ENCODE measurements at regions not wholly inside any gene's neighbourhood (a gene's known extent, or its start where the extent isn't known, plus 50 kb on each side); places are given as distances from the start of the nearest gene placed in this dataset.
A peak's percentile ranks its signal among the peaks of the same experiment; 100 is the strongest.

DNA sequence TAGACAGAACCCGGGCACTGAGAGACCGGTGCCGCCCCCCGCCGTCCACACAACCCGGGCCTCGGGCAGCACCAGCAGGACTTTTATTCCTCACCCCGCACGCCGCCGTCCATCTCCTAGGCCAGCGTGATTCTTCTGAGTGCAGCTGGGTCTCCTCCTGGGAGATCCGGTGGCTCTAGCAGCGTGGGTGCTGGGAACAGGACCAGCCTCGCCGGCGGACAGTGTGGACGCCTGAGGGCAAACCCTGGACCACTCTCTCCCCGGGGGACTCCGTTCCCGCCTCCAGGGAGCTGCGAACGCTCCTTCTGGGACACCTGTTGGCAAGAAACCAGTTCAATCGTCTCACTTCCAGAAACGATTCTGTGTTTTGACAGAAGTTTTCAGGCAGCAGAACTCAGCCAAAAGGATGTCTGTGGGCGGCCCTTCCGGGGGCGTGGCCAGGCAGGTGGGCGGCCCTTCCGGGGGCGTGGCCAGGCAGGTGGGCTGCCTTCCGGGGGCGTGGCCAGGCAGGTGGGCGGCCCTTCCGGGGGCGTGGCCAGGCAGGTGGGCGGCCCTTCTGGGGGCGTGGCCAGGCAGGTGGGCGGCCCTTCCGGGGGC lies 130.7 kb downstream of the DLL1 start:
- no peak for DNase-seq

DNA sequence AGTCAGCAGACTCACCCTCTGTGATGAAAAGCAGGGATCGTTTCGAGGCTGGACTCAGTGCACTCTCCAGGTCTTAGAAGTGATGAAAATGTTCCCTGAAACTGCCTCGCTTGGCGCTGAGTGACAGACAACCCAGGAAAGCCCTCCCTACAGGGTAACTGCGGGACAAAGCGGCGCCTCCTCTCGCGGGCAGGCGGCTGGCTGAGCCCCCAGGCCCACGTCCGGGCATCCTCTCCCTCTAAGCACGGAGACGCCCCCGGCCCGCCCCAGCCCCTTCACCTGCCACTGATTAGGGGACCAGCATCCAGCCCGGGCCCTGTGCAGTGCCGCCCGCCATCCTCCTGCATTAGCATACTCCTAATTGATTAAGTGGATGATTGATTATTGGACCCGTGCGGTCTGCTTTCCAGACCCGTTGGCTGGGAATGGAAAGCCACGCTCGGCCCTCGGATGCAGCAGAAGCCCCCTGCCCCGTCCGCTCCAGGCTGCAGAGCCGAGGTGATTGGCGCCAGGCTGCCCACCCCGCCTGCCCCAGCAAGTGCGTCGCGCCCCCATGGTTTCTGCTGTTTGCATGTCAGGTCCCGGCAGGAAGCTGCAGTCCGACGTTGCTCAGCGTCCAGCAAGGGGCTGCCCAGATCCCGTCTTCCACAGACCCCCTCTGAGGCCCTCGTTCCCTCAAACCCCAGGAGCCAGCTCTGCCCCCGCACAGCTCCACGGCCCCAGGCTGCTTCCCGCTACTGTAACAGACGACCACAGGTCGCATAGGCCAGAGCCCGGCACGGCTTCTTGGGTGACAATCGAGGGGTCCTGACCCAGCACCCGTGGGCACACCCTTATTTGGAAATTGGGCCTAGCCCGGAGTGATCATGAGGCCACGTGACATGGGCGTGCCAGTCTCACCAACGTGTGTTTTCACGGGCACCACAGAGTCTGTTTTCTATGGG lies 131.6 kb downstream of the DLL1 start:
- no peak for DNase-seq

DNA sequence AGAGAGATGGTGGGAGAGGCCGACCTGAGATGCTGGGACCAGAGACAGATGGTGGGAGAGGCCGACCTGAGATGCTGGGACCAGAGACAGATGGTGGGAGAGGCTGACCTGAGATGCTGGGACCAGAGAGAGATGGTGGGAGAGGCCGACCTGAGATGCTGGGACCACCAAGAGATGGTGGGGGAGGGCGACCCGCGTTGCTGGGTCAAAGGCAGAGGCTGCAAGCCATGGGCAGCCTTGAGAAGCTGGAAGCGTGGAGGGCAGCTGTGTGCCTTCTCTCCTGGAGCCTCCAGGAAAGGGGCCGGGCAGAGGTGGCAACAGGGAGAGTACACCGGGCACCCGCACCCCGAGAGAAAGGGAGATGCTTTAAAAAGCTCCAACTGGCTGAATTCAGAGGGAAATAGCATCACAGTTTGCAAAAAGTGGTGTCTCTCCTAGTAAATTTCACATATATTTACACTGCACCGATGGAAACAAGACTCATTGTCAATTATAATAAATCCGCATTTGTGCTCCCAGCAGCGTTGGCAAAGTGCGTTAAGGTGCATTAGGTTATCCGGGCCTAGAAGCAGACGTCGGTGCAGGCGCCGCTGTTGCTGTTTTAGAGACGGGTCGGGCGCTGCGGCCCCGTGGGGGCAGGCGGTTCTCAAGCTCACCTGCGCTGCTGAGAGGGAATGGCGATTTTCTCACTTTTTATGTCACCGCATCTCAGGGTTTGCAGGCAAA lies 132.4 kb downstream of the DLL1 start:
- DNase-seq = no peak

DNA sequence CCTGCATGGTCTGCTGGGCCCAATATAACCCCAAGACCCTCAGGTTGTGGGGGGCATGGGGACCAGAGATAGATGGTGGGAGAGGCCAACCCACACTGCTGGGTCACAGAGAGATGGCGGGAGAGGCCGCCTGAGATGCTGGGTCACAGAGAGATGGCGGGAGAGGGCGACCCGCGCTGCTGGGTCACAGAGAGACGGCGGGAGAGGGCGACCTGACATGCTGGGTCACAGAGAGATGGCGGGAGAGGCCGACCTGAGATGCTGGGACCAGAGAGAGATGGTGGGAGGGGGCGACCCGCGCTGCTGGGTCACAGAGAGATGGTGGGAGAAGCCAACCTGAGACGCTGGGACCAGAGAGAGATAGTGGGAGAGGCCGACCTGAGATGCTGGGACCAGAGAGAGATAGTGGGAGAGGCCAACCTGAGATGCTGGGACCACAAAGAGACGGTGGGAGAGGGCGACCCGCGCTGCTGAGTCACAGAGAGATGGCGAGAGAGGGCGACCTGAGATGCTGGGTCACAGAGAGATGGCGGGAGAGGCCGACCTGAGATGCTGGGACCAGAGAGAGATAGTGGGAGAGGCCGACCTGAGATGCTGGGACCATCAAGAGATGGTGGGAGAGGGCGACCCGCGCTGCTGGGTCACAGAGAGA lies 133.2 kb downstream of the DLL1 start:
- no peak for DNase-seq

DNA sequence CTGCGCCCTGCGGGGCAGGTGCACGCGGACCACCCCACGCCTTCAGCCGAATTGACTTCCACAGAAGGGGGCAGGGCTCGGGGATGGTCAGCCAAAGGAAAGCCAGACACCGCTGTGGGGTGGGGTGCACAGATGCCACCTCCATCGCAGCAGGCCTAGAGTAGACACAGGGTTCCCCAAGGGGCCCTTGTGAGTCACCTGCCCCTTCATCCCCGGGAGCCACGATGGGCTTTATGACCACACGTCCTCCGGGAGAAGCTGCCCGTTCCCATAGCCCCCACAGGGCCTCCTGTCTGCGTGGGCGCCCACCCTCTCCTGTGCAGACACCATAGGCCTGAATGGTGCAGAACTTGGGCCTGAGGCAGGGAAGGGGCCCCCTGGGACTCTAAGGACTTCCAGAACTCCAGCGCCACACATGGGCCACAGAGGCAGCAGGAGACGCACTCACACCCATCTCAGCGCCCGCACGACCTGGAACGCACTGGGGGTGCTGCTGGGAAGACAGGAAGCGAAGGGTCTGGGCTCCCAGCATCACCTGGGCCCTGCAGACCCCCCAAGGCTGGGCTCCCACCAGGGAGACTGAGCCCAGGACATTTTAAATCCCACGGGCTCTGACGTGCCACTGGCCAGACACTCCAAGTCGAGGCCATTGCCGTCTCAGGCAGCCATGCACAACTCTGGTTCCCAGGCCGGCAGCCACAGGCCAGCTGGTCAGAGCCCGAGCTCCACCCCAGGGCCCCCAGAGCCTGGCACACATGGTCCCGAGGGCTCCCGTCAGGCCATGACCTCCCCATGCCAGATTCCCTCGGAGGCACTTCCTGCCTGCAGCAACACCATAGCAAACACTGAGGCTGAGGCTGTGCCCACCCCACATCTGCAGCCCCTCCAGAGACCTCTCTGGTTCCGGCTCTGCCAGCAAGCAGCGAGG lies 134.2 kb downstream of the DLL1 start:
- DNase-seq = no peak

DNA sequence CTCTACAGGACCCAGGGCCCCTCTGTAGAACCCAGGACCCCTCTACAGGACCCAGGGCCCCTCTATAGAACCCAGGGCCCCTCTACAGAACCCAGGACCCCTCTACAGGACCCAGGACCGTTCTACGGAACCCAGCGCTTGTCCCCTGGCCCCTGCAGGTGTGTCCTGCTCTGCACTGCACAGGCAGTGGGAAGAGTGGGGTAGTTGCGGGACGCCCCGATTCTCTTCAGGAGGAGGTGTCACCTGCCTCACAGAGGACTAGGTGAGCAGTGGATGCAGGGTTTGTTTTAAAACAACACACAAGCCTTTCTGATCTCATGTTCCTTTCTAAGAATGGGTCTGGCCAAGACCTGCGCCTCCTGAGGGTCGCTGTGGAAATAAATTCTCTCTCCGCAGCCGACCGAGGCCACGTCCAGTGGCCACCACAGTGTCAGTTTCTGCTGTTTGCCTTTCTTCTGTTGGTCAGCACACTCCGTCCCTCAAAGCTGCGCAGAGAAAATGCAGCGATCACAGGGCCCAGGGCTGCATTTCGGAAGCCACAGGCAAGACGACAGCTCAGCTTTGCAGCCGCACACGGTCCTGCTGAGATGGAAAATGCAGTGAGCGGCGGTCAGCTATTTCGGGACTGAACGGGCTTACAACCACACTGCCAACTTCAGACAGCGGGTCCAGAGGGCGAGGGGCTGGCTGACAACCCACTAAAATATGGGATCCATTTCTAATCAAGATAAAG lies 135.2 kb downstream of the DLL1 start:
- no peak for DNase-seq

DNA sequence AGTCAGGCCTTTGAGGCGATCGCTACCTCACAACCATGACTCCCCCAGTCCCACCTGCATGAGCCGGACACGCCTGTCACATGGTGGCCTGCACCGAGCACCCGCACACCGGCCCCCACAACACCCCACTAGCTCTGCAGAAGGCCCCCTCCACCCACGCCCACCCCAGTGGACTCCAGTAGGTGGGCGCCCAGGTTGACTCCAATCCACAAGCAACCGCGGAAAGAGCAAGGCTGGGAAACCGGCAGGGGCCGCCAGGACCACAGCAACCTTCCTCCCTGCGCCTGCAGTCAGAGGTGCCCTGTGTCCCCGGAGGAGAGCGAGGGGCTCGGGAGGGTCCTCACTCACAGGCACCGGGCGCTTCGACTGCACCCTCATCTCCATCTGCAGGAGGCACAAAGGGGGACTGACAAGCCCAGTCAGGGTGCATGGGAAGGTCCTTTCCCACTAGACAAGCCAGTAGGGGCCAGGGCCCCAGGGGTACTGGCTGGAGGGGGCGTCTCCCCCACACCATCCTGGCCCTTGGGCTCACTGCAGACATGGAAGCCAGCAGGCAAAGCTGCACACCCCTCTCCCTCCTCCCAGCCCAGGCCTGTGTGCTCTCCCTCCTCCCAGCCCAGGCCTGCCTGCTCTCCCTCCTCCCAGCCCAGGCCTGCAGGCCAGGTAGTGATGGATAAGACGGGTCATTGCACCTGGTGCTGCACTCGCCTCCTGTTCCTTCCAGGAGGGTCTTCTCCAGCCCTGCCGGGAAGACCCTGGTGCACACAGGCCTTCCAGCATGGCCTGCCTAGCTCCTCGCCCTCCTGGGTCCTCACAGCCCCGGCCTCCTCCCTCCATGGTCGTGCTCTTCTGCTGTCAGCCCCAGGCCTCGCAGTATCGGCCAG lies 137.2 kb downstream of the DLL1 start:
- no peak for DNase-seq

DNA sequence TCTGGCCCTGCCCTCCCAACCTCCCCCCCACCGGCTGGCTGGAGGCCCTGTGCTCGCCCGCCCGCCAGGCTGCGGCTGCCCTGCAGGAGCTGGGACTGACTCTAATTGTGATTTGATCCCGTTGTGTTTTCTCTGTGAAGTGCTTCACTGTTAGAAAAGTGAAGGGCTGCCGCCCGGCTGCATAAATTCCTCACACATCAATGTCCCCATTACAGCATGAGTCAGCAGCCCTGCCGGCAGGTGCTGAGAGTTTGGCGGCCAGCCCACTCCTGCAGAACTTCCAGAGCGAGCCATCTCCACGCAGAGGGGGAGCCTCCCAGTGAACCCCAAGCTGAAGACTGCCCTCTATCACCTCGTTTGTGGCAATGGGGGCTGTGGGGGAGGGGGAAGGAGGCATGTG lies 137.9 kb downstream of the DLL1 start:
- no peak for DNase-seq

DNA sequence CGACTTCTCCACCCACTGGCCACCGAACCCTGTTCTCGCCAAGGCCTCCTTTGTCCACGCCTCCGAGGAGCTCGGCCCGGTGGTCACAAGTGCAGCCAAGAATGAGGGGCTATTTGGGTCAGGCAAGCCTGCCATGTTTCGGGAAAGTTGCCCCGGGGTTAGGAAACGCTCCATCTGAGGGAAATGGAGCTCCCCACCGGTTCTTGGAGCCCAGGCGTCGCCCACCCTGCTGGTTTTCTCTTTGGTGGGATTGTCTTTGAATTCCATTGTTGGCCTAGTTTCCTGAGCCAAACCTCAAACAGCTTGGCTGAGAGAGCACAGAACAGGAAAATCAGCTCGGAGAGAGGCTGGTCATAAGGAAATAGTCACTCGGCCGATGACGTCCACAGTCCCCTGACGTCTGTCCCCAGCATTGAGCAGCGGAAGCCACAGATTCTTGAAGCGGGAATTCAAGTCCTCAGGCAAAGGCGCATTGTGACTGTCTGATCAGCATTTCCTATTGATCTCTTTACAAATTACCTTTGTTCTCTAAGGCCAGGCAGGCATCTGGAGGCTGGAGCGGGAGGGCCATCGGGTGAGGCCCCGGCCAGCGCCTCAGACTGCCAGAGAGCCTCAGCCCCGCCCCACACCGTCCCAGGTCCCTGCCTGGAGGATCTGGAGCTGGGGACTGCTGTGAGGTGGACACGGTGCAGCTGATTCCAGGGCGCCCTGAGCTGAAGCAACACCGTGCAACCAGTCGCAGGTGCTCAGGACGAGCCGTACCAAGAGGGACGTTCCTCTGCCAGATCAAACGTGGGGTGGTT lies 138.6 kb downstream of the DLL1 start:
- no peak for DNase-seq

DNA sequence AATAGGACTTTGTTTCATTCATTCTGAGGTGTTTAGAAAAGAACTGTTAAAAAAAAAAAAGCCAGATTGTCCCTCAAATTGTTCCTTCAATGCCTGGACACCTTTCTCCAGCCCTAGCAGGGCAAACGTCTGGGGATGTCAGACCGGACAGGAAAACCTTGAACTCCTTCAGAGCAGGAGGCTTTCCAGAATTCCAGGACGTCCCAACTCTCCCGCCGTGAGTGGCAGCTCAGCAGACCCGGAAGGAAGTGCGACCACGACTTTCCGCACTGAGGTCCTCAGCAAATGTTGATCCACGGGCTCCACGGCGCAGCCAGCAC lies 139.1 kb downstream of the DLL1 start:
- no peak for DNase-seq

DNA sequence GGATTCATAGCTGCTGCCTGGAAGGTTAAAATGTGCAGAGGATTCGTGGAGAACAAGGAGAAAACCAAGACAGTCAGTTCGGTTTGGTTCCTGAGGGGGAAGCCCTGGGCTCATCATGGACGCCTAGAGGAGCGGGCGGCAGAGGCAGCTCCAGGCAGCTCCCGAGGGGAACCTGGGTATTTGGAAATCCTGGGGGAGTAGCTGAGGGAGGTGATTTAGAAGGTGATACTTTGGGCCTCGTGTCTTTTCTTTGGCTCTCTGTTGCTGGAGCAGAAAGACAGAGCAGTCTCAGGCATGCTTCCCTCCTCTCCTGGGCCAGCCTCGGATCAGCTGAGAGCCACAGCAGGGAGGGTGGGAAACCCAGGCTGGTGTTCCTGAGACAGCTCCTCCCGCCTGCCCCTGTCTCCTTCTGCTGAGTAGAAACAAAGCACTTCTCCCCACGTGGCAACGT lies 139.5 kb downstream of the DLL1 start:
- no peak for DNase-seq

DNA sequence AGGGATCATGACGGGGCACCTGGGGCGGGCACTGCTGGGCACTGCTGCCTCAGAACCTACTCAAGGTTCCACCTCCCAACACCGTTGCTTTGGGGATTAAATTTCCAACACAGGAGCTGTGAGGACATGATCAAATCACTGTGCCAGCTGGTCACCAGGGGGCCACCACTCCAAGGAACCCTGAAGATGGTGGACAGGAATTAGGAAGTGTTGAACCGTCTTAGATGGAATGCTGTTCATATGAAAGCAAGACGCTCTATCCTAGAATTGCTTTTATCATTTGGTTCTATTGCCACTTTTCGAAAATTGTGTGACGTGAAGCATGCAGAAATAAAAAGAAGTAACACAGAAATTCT lies 140.3 kb downstream of the DLL1 start:
- no peak for DNase-seq

DNA sequence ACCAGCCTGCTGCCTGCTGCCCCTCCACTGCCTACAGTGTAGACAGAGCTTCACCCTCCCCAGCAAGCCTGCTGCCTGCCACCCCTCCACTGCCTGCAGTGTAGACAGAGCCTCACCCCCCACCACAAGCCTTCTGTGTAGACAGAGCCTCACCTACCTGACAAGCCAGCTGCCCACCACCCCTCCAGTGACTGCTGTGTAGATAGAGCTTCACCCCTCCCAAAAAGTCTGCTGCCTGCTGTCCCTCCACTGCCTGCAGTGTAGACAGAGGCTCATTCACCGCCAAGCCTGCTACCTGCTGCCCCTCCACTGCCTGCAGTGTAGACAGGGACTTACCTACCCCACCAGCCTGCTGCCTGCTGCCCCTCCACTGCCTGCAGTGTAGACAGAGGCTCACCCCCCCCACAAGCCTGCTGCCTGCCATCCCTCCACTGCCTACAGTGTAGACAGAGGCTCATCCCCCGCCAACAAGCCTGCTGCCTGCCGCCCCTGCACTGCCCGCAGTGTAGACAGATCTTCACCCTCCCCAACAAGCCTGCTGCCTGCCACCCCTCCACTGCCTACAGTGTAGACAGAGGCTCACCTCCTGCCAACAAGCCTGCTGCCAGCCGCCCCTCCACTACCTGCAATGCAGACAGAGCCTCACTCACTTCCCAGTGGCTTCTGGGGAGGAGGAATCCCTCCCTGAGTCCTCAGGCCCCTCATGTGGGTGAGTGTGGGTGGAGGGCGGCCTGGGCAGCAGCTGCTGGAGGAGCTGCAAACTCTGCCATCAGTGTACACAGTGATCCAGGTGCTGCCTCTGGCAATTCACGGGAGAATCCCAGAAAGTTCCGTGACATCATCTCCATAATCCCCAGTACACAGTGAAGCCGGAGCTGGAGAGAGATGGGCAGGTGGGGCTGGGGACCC lies 140.9 kb downstream of the DLL1 start:
- no peak for DNase-seq

DNA sequence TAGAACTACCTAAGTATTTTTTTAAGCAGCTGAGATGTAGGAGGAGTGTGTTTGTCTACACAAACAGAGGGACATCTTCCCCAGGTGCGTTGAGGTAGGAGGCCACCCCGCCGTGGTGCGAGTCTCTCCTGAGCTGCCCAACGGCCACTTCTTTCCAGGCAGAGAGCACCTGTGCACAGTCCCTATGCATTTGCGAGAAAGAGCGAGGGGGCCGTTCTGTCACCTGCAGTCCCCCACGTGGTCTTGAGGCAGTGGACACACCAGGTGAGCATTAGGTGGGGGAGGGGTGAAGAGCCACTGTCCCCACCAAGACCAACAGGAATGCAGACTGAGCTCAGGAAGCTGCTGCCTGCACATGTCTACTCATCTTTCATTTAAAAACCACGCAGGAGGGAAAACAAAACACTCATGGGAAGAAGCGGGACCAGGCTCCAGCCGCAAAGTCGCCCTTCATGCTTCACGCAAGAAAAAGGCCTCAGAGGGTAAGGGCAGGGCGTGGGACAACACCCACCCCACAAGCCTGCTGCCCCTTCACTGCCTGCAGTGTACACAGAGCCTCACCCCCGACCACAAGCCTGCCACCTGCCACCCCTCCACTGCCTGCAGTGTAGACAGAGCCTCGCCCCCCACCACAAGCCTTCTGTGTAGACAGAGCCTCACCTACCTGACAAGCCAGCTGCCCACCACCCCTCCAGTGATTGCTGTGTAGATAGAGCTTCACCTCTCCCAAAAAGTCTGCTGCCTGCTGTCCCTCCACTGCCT lies 142.0 kb downstream of the DLL1 start:
- no peak for DNase-seq

DNA sequence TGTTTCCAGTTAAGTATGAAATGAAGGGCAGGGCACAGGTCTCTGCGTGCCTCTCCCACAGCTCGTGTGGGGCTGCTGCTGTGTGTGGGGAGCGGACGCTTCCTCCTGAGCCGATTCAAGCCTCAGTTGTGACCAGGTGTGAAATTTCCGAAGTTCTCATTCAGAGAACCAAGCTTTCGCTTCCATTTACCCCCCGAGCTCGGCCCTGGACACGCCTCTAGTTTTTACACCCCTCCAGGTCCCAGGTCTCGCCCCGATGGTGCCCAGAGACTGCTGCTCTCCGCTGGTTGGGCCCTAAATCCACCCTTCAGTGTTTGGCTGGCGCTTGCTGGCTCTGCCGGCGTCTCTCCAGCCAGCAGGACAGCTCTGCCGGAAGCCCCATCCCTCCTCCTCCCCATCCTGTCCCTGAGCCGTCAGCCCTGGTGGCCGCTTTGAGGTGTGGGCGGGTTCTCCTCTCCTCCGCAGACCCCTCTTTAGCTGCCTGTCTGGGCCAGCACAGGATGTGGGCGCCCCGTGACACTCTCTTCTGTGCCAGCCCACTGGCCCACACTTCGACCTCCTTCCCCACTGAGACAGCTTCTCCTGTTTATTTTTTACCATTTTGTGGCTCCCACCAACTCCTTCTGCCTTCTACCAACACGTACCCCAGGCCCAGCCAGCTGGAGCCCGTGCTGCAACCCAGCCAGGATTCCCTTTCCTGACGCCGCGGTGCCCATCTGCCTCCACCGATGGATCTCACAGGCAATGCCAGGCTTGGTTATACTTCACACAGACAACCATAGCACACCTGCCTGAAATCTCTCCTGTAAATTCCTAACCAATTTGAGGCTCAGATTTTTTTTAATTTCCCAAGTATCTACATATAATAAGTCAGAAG lies 142.8 kb downstream of the DLL1 start:
- peak; percentile 58 for DNase-seq

DNA sequence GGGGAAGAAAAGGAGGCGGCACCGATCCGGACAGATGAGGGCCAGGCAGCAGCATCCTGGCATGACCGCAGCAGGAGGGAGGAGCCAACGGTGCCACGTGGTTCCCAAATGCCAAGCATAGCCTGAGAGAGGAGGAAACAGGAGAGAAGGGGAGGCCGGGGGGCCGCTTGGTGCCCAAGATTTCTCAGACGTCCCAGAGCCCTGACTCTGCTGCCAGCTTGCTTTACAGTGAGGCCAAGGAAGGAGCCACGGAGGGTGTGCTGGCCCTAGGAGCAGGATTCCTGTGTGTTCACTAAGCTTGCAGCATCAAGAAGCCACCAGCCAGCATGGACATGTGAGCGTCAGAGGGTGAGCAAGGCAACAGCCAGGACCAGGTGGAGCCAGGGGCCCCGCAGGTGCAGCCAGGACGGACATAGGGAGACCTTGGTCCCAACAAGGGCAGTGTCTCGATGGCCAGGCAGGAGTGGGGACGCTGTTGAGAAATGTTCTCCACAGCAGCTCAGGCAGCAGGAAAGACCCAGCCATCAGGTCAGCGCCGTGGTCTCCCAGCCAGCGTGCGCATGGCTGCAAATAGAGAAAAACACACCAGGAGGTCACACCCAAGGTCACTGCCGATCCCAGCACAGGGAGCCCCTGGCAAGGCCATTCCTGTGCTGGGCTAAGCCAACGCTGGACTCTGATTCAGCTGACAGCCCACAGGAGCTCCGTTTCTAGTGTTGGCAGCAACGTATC lies 143.7 kb downstream of the DLL1 start:
- DNase-seq = no peak
